ENCODE measurements at regions not wholly inside any gene's neighbourhood (a gene's known extent, or its start where the extent isn't known, plus 50 kb on each side); places are given as distances from the start of the nearest gene placed in this dataset.

GRCh38 chr5:172568308-172568910 lies 72.7 kb upstream of the NEURL1B start:
- no peak for DNase-seq

- DNase-seq, result no peak
Observed at GRCh38 chr5:172567843-172568242, 73.2 kb upstream of the NEURL1B start.

- no peak for DNase-seq
Observed at GRCh38 chr5:172567294-172567693, 73.8 kb upstream of the NEURL1B start.

- DNase-seq, result no peak
Observed at GRCh38 chr5:172565931-172566665, 75.0 kb upstream of the NEURL1B start.

- DNase-seq, result no peak
Observed at GRCh38 chr5:172565455-172565854, 75.6 kb upstream of the NEURL1B start.

- no peak for DNase-seq
Observed at GRCh38 chr5:172564883-172565282, 76.2 kb upstream of the NEURL1B start.

- no peak for DNase-seq
Observed at GRCh38 chr5:172564188-172564587, 76.9 kb upstream of the NEURL1B start.

- no peak for DNase-seq
Observed at GRCh38 chr5:172562443-172562842, 78.6 kb upstream of the NEURL1B start.

GRCh38 chr5:172561151-172561550 lies 79.9 kb upstream of the NEURL1B start:
- no peak for DNase-seq

- DNase-seq, result peak; percentile 22
Observed at GRCh38 chr5:172559004-172559932, 81.8 kb upstream of the NEURL1B start.

- DNase-seq, result no peak
Observed at GRCh38 chr5:172558076-172558976, 82.7 kb upstream of the NEURL1B start.

GRCh38 chr5:172556971-172557461 lies 84.0 kb upstream of the NEURL1B start:
- DNase-seq, result no peak

GRCh38 chr5:172556262-172556661 lies 84.8 kb upstream of the NEURL1B start:
- DNase-seq, result no peak

- peak; percentile 10 for DNase-seq
Observed at GRCh38 chr5:172554562-172554961, 86.5 kb upstream of the NEURL1B start.

GRCh38 chr5:172553903-172554302 lies 87.2 kb upstream of the NEURL1B start:
- no peak for DNase-seq

- DNase-seq, result no peak
Observed at GRCh38 chr5:172553167-172553566, 87.9 kb upstream of the NEURL1B start.

GRCh38 chr5:172550996-172551395 lies 90.1 kb upstream of the NEURL1B start:
- DNase-seq, result no peak

- no peak for DNase-seq
Observed at GRCh38 chr5:172550096-172550765, 90.8 kb upstream of the NEURL1B start.

- DNase-seq, result peak; percentile 49
Observed at GRCh38 chr5:172549696-172550095, 91.4 kb upstream of the NEURL1B start.

GRCh38 chr5:172548981-172549687 lies 91.9 kb upstream of the NEURL1B start:
- no peak for DNase-seq

GRCh38 chr5:172548311-172548731 lies 92.7 kb upstream of the NEURL1B start:
- DNase-seq, result no peak

Data from NCI-H82 (cell line).